ENCODE measurements at regions not wholly inside any gene's neighbourhood (a gene's known extent, or its start where the extent isn't known, plus 50 kb on each side); places are given as distances from the start of the nearest gene placed in this dataset.
"Not testable (repeated sequence)": the region's sequence is repeated elsewhere in the genome, so short reads cannot be mapped to it uniquely, and the experiment has no call there.

DNA sequence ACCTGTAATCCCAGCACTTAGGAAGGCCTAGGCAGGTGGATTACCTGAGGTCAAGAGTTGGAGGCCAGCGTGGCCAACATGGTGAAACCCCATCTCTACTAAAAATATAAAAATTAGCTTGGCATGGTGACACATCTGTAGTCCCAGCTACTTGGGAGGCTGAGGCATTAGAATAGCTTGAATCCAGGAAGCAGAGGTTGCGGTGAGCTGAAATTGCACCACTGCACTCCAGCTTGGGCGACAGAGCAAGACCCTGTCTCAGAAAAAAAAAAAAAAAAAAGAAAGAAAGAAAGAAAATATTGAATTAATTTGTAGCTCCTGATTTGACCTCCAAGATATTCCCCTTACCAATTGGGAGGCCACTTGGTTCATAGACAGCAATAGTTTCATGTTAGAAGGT lies 73.7 kb downstream of the SPIN4 start:
- TF ChIP-seq, protein P1, sequence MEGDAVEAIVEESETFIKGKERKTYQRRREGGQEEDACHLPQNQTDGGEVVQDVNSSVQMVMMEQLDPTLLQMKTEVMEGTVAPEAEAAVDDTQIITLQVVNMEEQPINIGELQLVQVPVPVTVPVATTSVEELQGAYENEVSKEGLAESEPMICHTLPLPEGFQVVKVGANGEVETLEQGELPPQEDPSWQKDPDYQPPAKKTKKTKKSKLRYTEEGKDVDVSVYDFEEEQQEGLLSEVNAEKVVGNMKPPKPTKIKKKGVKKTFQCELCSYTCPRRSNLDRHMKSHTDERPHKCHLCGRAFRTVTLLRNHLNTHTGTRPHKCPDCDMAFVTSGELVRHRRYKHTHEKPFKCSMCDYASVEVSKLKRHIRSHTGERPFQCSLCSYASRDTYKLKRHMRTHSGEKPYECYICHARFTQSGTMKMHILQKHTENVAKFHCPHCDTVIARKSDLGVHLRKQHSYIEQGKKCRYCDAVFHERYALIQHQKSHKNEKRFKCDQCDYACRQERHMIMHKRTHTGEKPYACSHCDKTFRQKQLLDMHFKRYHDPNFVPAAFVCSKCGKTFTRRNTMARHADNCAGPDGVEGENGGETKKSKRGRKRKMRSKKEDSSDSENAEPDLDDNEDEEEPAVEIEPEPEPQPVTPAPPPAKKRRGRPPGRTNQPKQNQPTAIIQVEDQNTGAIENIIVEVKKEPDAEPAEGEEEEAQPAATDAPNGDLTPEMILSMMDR (IDR thresholded peaks at IDR 0.05) = not testable (repeated sequence)
- not testable (repeated sequence) for TF ChIP-seq POLR2A (IDR thresholded peaks at IDR 0.05)

All from heart left ventricle (tissue), 13 donors.